H9 (cell line): ENCODE measurements at regions not wholly inside any gene's neighbourhood (a gene's known extent, or its start where the extent isn't known, plus 50 kb on each side); places are given as distances from the start of the nearest gene placed in this dataset.

ENCODE experiments used
- DNase-seq: peaks from one replicate; pipeline ENCODE4 v3.0.0-alpha.2; 2017
- H2AFZ ChIP-seq: one replicate; pipeline ENCODE4 v1.6.1; 2013; ENCODE audit warnings: mild to moderate bottlenecking, low read length, control low read depth, moderate library complexity
- H2AK5ac ChIP-seq: 2 replicates; pipeline ENCODE4 v1.6.1; 2013; ENCODE audit warnings: low read length, control low read depth, mixed read lengths; ENCODE audit not compliant: insufficient read length
- H2BK120ac ChIP-seq: one replicate; pipeline ENCODE4 v1.6.1; 2013; ENCODE audit warnings: low read depth, mild to moderate bottlenecking, low read length, control low read depth, inconsistent platforms; ENCODE audit not compliant: poor library complexity, severe bottlenecking
- H2BK12ac ChIP-seq: 2 replicates; pipeline ENCODE4 v1.6.1; 2013; ENCODE audit warnings: low read length, control low read depth, mixed read lengths, low read depth; ENCODE audit not compliant: insufficient read length
- H2BK15ac ChIP-seq: 2 replicates; pipeline ENCODE4 v1.6.1; 2013; ENCODE audit warnings: low read depth, low read length, control low read depth
- H2BK20ac ChIP-seq: one replicate; pipeline ENCODE4 v1.6.1; 2013; ENCODE audit warnings: low read depth, mild to moderate bottlenecking, low read length, control low read depth, inconsistent platforms; ENCODE audit not compliant: poor library complexity, severe bottlenecking
- H2BK5ac ChIP-seq: 2 replicates; pipeline ENCODE4 v1.6.1; 2013; ENCODE audit warnings: low read length, control low read depth, mixed read lengths; ENCODE audit not compliant: insufficient read length
- H3K14ac ChIP-seq: 2 replicates; pipeline ENCODE4 v1.6.1; 2013; ENCODE audit warnings: low read length, control low read depth; ENCODE audit not compliant: insufficient read depth
- H3K18ac ChIP-seq: 2 replicates; pipeline ENCODE4 v1.6.1; 2013; ENCODE audit warnings: low read depth, mild to moderate bottlenecking, mixed read lengths, low read length, control low read depth; ENCODE audit not compliant: insufficient read length
- H3K23ac ChIP-seq: 2 replicates; pipeline ENCODE4 v1.6.1; 2013; ENCODE audit warnings: low read length, control low read depth, mixed read lengths, low read depth; ENCODE audit not compliant: insufficient read length
- H3K23me2 ChIP-seq: 2 replicates; pipeline ENCODE4 v1.6.1; 2013; ENCODE audit warnings: low read depth, mild to moderate bottlenecking, mixed read lengths, low read length, control low read depth; ENCODE audit not compliant: insufficient read length, poor library complexity, severe bottlenecking
- H3K27ac ChIP-seq: 2 replicates; pipeline ENCODE4 v1.5.1; 2013; ENCODE audit warnings: low read length, control low read depth, mixed read lengths, low read depth; ENCODE audit not compliant: insufficient read length
- H3K27me3 ChIP-seq: 2 replicates; pipeline ENCODE4 v1.6.1; 2013; ENCODE audit warnings: low read length, control low read depth, inconsistent platforms; ENCODE audit not compliant: insufficient read depth
- H3K4ac ChIP-seq: 2 replicates; pipeline ENCODE4 v1.6.1; 2013; ENCODE audit warnings: low read depth, mild to moderate bottlenecking, control low read depth, inconsistent platforms, low read length, moderate library complexity
- H3K4me1 ChIP-seq: 2 replicates; pipeline ENCODE4 v1.6.1; 2013; ENCODE audit warnings: low read length, control low read depth, inconsistent platforms; ENCODE audit not compliant: insufficient read depth
- H3K4me2 ChIP-seq: 2 replicates; pipeline ENCODE4 v1.6.1; 2013; ENCODE audit warnings: low read length, control low read depth, mixed read lengths; ENCODE audit not compliant: insufficient read length, insufficient read depth
- H3K56ac ChIP-seq: 2 replicates; pipeline ENCODE4 v1.6.1; 2013; ENCODE audit warnings: low read depth, mild to moderate bottlenecking, mixed read lengths, low read length, control low read depth; ENCODE audit not compliant: insufficient read length
- H3K79me1 ChIP-seq: 2 replicates; pipeline ENCODE4 v1.6.1; 2013; ENCODE audit warnings: low read depth, mild to moderate bottlenecking, moderate library complexity, low read length, control low read depth, inconsistent platforms; ENCODE audit not compliant: insufficient read depth, poor library complexity, severe bottlenecking
- H3K79me2 ChIP-seq: 2 replicates; pipeline ENCODE4 v1.6.1; 2013; ENCODE audit warnings: low read length, control low read depth, inconsistent platforms; ENCODE audit not compliant: insufficient read depth
- H3K9ac ChIP-seq: 2 replicates; pipeline ENCODE4 v1.6.1; 2013; ENCODE audit warnings: low read length, control low read depth, mixed read lengths; ENCODE audit not compliant: insufficient read length; ENCODE audit errors: extremely low read depth
- H3K9me3 ChIP-seq: one replicate; pipeline ENCODE4 v1.6.1; 2013; ENCODE audit warnings: low read depth, low read length, inconsistent platforms; ENCODE audit not compliant: control insufficient read depth
- H3T11ph ChIP-seq: one replicate; pipeline ENCODE4 v1.6.1; 2013; ENCODE audit warnings: mild to moderate bottlenecking, low read length, control low read depth, inconsistent platforms
- H4K20me1 ChIP-seq: one replicate; pipeline ENCODE4 v1.6.1; 2013; ENCODE audit not compliant: control insufficient read depth, insufficient read length, insufficient read depth
- H4K5ac ChIP-seq: 2 replicates; pipeline ENCODE4 v1.6.1; 2013; ENCODE audit warnings: low read depth, mild to moderate bottlenecking, mixed read lengths, low read length, control low read depth; ENCODE audit not compliant: insufficient read length
- H4K8ac ChIP-seq: replicated peaks from 2 replicates; pipeline ENCODE4 v1.6.1; 2013; ENCODE audit warnings: low read length, control low read depth, mixed read lengths, low read depth; ENCODE audit not compliant: insufficient read length
- H4K91ac ChIP-seq: 2 replicates; pipeline ENCODE4 v1.6.1; 2013; ENCODE audit warnings: low read depth, mild to moderate bottlenecking, moderate library complexity, mixed read lengths, low read length, control low read depth; ENCODE audit not compliant: insufficient read length
- H3K27ac Mint-ChIP-seq, 3 experiments: 2 replicates in 2 of 3; 3 replicates in 1 of 3; pipeline ENCODE4 v1.8.0; 2020 to 2021; ENCODE audit warnings: mixed read lengths in 3 of 3, mild to moderate bottlenecking in 1 of 3, moderate library complexity in 1 of 3
- H3K27me3 Mint-ChIP-seq: 2 replicates; pipeline ENCODE4 v1.8.0; 2021; ENCODE audit warnings: low read depth, mild to moderate bottlenecking, moderate library complexity, mixed read lengths
- H3K36me3 Mint-ChIP-seq, 3 experiments: 2 replicates in 2 of 3; 3 replicates in 1 of 3; pipeline ENCODE4 v1.8.0; 2020 to 2021; ENCODE audit warnings: low read depth in 3 of 3, mixed read lengths in 3 of 3; ENCODE audit not compliant: insufficient read depth in 1 of 3
- H3K4me1 Mint-ChIP-seq, 2 experiments: 2 replicates each; pipeline ENCODE4 v1.8.0; 2020; ENCODE audit warnings: mixed read lengths in 2 of 2
- H3K4me3 Mint-ChIP-seq, 2 experiments: 2 replicates in 1 of 2; 3 replicates in 1 of 2; pipeline ENCODE4 v1.8.0; 2020 to 2021; ENCODE audit warnings: mild to moderate bottlenecking in 2 of 2, mixed read lengths in 2 of 2, moderate library complexity in 1 of 2
- H3K9me3 Mint-ChIP-seq, 2 experiments: 2 replicates in 1 of 2; 3 replicates in 1 of 2; pipeline ENCODE4 v1.8.0; 2020; ENCODE audit warnings: mild to moderate bottlenecking in 2 of 2, mixed read lengths in 2 of 2, moderate library complexity in 1 of 2
- WGBS: extraction: QIAGEN DNeasy Blood & Tissue Kit; methylation state at CpG from one replicate; pipeline ENCODE4 v1.1.7; 2013; ENCODE audit warnings: missing lambda C conversion rate, low lambda C conversion rate, mixed read lengths; ENCODE audit not compliant: insufficient read length; ENCODE audit errors: extremely low coverage; 5-methylcytosine and 5-hydroxymethylcytosine counted together
- TF ChIP-seq, protein P1 (sequence below): fragments of 200-600 bp; sonication (generic); conservative IDR thresholded peaks from 3 replicates; pipeline ENCODE4 v1.8.0; 2021; ENCODE audit warnings: antibody characterized with exemption, mild to moderate bottlenecking

DNA sequence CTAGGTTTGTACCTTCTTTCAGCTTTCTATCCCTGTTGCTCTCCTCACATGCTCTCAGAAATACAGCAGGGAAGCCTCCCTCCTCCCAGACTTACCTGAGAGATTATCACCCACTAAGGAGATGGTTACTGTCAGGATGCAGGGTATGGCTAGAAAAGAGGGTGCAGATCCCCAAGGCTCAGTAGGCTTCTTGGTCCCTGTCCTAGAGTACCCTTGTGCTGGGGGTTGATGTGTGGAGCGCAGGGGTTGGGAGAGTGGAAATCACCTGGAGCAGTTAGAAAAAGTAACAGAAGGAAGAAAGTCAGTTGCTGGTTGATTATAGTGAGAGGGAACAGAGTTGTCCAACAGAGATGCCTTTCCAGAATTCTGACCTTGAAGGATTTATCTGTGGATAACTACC lies 80.2 kb downstream of the CNGA2 start:
- Histone ChIP-seq H4K5ac (no peak overlapping the region), H2BK12ac (no peak overlapping the region), H2AFZ (no peak overlapping the region), H4K8ac (no peak overlapping the region), H4K20me1 (no peaks in the 10 kb centered on the region), H3K4ac (no peak overlapping the region), H2BK5ac (no peak overlapping the region), H2BK15ac (no peak overlapping the region), H3K56ac (no peak overlapping the region), H3K23me2 (no peaks in the 10 kb centered on the region), H2BK20ac (no peak overlapping the region), H3K4me1 (no peaks in the 10 kb centered on the region), H3K27me3 (no peaks in the 10 kb centered on the region), H3K9ac (no peak overlapping the region), H2AK5ac (no peak overlapping the region), H2BK120ac (no peak overlapping the region), H4K91ac (no peak overlapping the region), H3K79me1 (no peaks in the 10 kb centered on the region), H3K27ac (no peak overlapping the region), H3K9me3 (peaks cover 49% of the 10 kb centered on the region), H3K4me2 (no peak overlapping the region), H3K79me2 (no peaks in the 10 kb centered on the region), H3K23ac (no peak overlapping the region), H3T11ph (no peak overlapping the region), H3K14ac (no peak overlapping the region), H3K18ac (no peak overlapping the region)
- H3K27me3 Mint-ChIP-seq: no peaks in the 10 kb centered on the region
- no peak overlapping the region for H3K27ac Mint-ChIP-seq
- H3K36me3 Mint-ChIP-seq: no peaks in the 10 kb centered on the region; a peak in 1 of 7 replicates
- H3K4me3 Mint-ChIP-seq: no peak overlapping the region
- WGBS: no CpG with 5 or more reads among the region's 1 CpG
- no peak for DNase-seq
- TF ChIP-seq, protein P1, sequence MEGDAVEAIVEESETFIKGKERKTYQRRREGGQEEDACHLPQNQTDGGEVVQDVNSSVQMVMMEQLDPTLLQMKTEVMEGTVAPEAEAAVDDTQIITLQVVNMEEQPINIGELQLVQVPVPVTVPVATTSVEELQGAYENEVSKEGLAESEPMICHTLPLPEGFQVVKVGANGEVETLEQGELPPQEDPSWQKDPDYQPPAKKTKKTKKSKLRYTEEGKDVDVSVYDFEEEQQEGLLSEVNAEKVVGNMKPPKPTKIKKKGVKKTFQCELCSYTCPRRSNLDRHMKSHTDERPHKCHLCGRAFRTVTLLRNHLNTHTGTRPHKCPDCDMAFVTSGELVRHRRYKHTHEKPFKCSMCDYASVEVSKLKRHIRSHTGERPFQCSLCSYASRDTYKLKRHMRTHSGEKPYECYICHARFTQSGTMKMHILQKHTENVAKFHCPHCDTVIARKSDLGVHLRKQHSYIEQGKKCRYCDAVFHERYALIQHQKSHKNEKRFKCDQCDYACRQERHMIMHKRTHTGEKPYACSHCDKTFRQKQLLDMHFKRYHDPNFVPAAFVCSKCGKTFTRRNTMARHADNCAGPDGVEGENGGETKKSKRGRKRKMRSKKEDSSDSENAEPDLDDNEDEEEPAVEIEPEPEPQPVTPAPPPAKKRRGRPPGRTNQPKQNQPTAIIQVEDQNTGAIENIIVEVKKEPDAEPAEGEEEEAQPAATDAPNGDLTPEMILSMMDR: no peak
- H3K9me3 Mint-ChIP-seq: peaks cover 30 to 41% of the 10 kb centered on the region in 2 experiments
- peaks cover 0 to 3% of the 10 kb centered on the region in 2 experiments; a peak in 1 of 4 replicates for H3K4me1 Mint-ChIP-seq
